ENCODE measurements at regions not wholly inside any gene's neighbourhood (a gene's known extent, or its start where the extent isn't known, plus 50 kb on each side); places are given as distances from the start of the nearest gene placed in this dataset.

DNA sequence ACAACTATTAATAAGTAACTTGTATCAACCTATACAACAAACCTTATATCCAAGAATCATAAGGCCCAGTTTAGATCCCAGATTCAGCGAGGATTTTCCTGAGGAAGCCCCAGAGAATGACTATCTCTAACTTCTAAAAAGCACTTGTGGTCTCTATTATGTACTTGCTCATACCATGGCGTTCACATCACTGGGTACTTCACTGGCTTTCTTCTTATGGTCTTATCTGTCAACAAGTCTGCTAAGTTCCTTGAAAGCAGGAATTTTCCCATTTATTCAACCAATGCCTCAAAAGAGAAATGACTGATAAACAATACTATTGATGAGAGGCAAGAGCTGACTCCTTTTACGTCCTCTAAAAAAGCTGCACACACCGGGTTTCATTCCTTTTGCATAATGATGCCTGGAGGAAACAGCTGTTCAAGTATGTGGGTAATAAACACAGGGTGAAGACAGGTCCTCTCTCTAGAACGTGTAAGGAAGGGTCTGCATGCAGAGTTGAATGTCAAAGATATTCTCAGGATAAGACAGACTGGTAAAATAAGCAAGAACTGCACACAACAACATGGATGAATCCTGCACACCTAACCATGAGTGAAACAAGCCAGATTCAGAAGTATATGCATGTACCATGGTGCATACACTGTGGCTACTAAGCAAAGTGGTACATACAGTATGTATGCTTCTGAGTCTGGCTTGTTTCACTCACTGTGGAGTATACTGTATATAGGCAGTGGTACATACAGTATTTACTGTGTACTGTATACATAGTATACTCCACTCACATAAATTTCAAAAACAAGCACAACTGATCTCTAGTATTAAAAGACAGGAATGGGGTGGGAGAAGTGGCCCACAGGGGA lies 408.7 kb downstream of the SHQ1 start:
- ATAC-seq (replicated peaks in 1 of 2) (peak; percentile 15 to 34), DNase-seq (no peak)
- Mint-ChIP-seq H3K36me3 (ENCODE audit: insufficient read depth in 2 of 2) (peaks cover 33 to 72% of the 10 kb centered on the region in 2 donors), H3K27ac (no peak overlapping the region), H3K4me1 (ENCODE audit: low read depth) (peaks cover 100% of the 10 kb centered on the region), H3K9me3 (no peaks in the 10 kb centered on the region), H3K4me3 (peak overlapping the region; percentile 6 to 86), H3K27me3 (ENCODE audit: low read depth) (no peaks in the 10 kb centered on the region)

- Mint-ChIP-seq H3K4me3 (peak overlapping the region; percentile 24 to 36), H3K27me3 (ENCODE audit: low read depth) (no peaks in the 10 kb centered on the region), H3K27ac (peak overlapping the region; percentile 87), H3K9me3 (no peaks in the 10 kb centered on the region), H3K4me1 (ENCODE audit: low read depth) (peaks cover 100% of the 10 kb centered on the region), H3K36me3 (ENCODE audit: insufficient read depth in 2 of 2) (peaks cover 28 to 60% of the 10 kb centered on the region in 2 donors)
- DNase-seq (no peak), ATAC-seq (replicated peaks in 1 of 2) (peak; percentile 69 to 79)
Observed at GRCh38 chr3:72437661-72438406, 410.4 kb downstream of the SHQ1 start.

- Mint-ChIP-seq H3K9me3 (no peaks in the 10 kb centered on the region), H3K4me3 (peak overlapping the region; percentile 24 to 36), H3K36me3 (ENCODE audit: insufficient read depth in 2 of 2) (peaks cover 28 to 56% of the 10 kb centered on the region in 2 donors), H3K4me1 (ENCODE audit: low read depth) (peaks cover 100% of the 10 kb centered on the region), H3K27me3 (ENCODE audit: low read depth) (no peaks in the 10 kb centered on the region), H3K27ac (peak overlapping the region; percentile 87)
- DNase-seq, result no peak
- ATAC-seq (replicated peaks in 1 of 2), result peak; percentile 48 to 58
Observed at GRCh38 chr3:72436863-72437592, 411.2 kb downstream of the SHQ1 start.

DNA sequence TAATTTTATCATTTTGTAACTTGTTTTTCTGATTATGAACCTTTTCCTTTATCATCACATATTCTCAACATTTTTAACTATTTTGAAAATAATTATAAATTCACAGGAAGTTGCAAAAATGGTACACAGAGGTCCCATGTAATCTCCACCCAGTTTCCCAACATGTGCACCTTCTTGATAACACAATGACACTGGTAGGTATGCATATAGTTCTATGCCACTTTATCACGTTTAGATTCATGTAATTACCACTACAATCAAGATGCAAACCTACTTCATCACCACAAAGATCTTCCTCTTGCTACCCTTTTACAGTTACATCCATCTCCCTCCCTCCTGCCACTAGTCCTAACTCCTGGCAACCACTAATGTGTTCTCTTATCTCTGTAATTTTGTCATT lies 413.9 kb downstream of the SHQ1 start:
- Mint-ChIP-seq H3K27ac (no peak overlapping the region), H3K4me1 (ENCODE audit: low read depth) (peaks cover 99% of the 10 kb centered on the region), H3K36me3 (ENCODE audit: insufficient read depth in 2 of 2) (peaks cover 17 to 38% of the 10 kb centered on the region in 2 donors), H3K27me3 (ENCODE audit: low read depth) (no peaks in the 10 kb centered on the region), H3K9me3 (no peaks in the 10 kb centered on the region), H3K4me3 (peak overlapping the region in 1 of 2 donors; percentile 8)
- DNase-seq, result no peak
- no peak for ATAC-seq (replicated peaks in 1 of 2)

- peak overlapping the region; percentile 55 for H3K27ac Mint-ChIP-seq
- H3K4me3 Mint-ChIP-seq, result peak overlapping the region in 1 of 2 donors; percentile 25
- H3K9me3 Mint-ChIP-seq, result no peaks in the 10 kb centered on the region
- H3K4me1 Mint-ChIP-seq (ENCODE audit: low read depth), result peaks cover 99% of the 10 kb centered on the region
- no peak for DNase-seq
- peaks cover 5 to 21% of the 10 kb centered on the region in 2 donors for H3K36me3 Mint-ChIP-seq (ENCODE audit: insufficient read depth in 2 of 2)
- no peaks in the 10 kb centered on the region for H3K27me3 Mint-ChIP-seq (ENCODE audit: low read depth)
- ATAC-seq (replicated peaks in 1 of 2), result no peak
Observed at GRCh38 chr3:72432246-72432645, 416.0 kb downstream of the SHQ1 start.

DNA sequence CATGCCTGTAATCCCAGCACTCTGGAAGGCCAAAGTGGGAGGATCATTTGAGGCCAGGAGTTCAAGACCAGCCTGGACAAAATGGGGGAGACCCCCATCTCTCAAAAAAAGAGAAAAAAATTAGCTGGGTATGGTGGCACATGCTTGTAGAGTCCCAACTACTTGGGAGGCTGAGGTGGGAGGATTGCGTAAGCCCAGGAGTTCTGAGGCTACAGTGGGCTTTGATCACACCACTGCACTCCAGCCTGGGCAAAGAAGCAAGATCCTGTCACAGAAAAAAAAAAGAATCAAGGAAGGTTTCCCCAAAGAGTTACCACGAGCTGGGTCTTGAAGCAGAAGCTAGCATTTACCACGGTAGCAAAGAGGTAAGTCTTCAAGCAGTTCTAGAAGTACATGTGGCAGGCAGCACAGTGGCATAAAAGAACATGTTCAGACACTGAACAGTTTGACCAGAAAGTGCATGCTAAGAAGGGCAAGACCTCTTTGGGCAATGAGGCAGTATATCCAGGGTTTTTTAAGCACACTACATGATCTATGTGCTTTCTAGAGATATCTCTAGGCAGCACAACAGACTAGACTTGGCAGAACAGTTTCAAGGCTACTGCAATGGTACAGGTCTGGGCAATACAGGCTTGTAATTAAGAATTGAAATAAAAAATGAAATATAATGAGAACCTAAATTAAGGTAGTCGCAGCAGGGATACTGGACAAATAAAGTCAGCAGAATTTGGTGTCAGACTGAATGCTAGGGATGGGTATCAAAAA lies 418.5 kb downstream of the SHQ1 start:
- peak overlapping the region; percentile 9 for H3K27ac Mint-ChIP-seq
- H3K4me3 Mint-ChIP-seq, result peak overlapping the region; percentile 19 to 28
- DNase-seq, result no peak
- peaks cover 99% of the 10 kb centered on the region for H3K4me1 Mint-ChIP-seq (ENCODE audit: low read depth)
- no peaks in the 10 kb centered on the region for H3K9me3 Mint-ChIP-seq
- no peaks in the 10 kb centered on the region for H3K27me3 Mint-ChIP-seq (ENCODE audit: low read depth)
- no peak for ATAC-seq (replicated peaks in 1 of 2)
- H3K36me3 Mint-ChIP-seq (ENCODE audit: insufficient read depth in 2 of 2), result peaks cover 3 to 14% of the 10 kb centered on the region in 2 donors

GRCh38 chr3:72428803-72429202 lies 419.4 kb downstream of the SHQ1 start:
- no peaks in the 10 kb centered on the region for H3K27me3 Mint-ChIP-seq (ENCODE audit: low read depth)
- H3K36me3 Mint-ChIP-seq (ENCODE audit: insufficient read depth in 2 of 2), result peaks cover 0 to 18% of the 10 kb centered on the region in 2 donors

GRCh38 chr3:72427624-72428023 lies 420.6 kb downstream of the SHQ1 start:
- Mint-ChIP-seq H3K9me3 (no peaks in the 10 kb centered on the region), H3K36me3 (ENCODE audit: insufficient read depth in 2 of 2) (peaks cover 0 to 25% of the 10 kb centered on the region in 2 donors), H3K4me1 (ENCODE audit: low read depth) (peaks cover 88% of the 10 kb centered on the region), H3K27ac (peak overlapping the region; percentile 90), H3K4me3 (peak overlapping the region; percentile 68 to 71), H3K27me3 (ENCODE audit: low read depth) (no peaks in the 10 kb centered on the region)
- ATAC-seq (replicated peaks in 1 of 2), result peak; percentile 20 to 44
- DNase-seq, result no peak

More at GRCh38 chr3:72428803-72429202, 419.4 kb downstream of the SHQ1 start:
- no peaks in the 10 kb centered on the region for H3K9me3 Mint-ChIP-seq
- peaks cover 91% of the 10 kb centered on the region for H3K4me1 Mint-ChIP-seq (ENCODE audit: low read depth)
- ATAC-seq (replicated peaks in 1 of 2) (no peak), DNase-seq (no peak)
- peak overlapping the region; percentile 29 to 52 for H3K4me3 Mint-ChIP-seq
- H3K27ac Mint-ChIP-seq, result peak overlapping the region; percentile 27

GRCh38 chr3:72426618-72427397 lies 421.4 kb downstream of the SHQ1 start:
- no peak for DNase-seq
- H3K9me3 Mint-ChIP-seq, result peaks cover 0 to 6% of the 10 kb centered on the region in 2 donors
- H3K4me1 Mint-ChIP-seq (ENCODE audit: low read depth), result peaks cover 88% of the 10 kb centered on the region
- no peaks in the 10 kb centered on the region for H3K27me3 Mint-ChIP-seq (ENCODE audit: low read depth)
- H3K4me3 Mint-ChIP-seq, result peak overlapping the region; percentile 68 to 71
- peaks cover 6 to 30% of the 10 kb centered on the region in 2 donors for H3K36me3 Mint-ChIP-seq (ENCODE audit: insufficient read depth in 2 of 2)
- H3K27ac Mint-ChIP-seq, result peak overlapping the region; percentile 90
- peak; percentile 76 to 88 for ATAC-seq (replicated peaks in 1 of 2)

DNA sequence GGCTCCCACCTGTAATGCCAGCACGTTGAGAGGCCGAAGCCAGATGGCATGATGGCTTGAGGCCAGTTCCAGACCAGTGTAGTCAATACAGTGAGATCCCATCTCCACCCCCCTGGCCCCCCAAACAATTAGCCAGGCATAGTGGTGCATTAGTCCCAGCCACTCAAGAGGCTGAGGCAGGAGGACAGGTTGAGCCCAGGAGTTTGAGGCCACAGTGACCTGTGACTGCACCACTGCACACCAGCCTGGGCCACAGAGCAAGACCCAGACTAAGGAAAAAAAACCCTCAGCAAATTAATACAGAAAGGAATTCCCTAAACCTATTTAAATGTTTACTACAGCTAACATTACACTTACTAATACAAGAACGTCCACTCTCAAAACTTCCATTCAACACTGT lies 424.6 kb downstream of the SHQ1 start:
- Mint-ChIP-seq H3K4me3 (no peak overlapping the region), H3K4me1 (ENCODE audit: low read depth) (peaks cover 85% of the 10 kb centered on the region), H3K27ac (no peak overlapping the region), H3K36me3 (ENCODE audit: insufficient read depth in 2 of 2) (peaks cover 10 to 38% of the 10 kb centered on the region in 2 donors), H3K9me3 (peaks cover 0 to 7% of the 10 kb centered on the region in 2 donors), H3K27me3 (ENCODE audit: low read depth) (no peaks in the 10 kb centered on the region)
- DNase-seq, result no peak
- no peak for ATAC-seq (replicated peaks in 1 of 2)

DNA sequence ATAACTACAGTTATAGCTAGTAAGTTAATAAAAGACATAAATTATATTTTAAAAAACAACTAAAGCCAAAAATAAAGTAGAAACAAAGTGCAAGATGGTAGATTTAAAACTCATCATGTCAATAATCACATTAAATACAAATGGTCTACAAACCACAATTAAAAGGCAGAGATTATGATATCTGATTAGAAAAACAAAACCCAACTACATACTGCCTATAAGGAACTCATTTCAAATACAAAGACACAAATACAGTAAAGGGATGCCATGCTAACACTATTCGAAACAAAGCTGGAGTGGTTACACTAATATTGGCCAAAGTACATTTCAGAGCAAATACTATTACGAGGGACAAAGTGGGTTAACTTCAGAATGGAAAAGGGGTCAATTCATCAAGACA lies 426.5 kb downstream of the SHQ1 start:
- H3K4me3 Mint-ChIP-seq, result peak overlapping the region in 1 of 2 donors; percentile 32
- DNase-seq, result no peak
- H3K9me3 Mint-ChIP-seq, result peaks cover 0 to 7% of the 10 kb centered on the region in 2 donors
- H3K36me3 Mint-ChIP-seq (ENCODE audit: insufficient read depth in 2 of 2), result peaks cover 10 to 39% of the 10 kb centered on the region in 2 donors
- no peak overlapping the region for H3K27ac Mint-ChIP-seq
- no peak for ATAC-seq (replicated peaks in 1 of 2)
- H3K4me1 Mint-ChIP-seq (ENCODE audit: low read depth), result peaks cover 84% of the 10 kb centered on the region
- H3K27me3 Mint-ChIP-seq (ENCODE audit: low read depth), result no peaks in the 10 kb centered on the region
